ENCODE measurements at regions not wholly inside any gene's neighbourhood (a gene's known extent, or its start where the extent isn't known, plus 50 kb on each side); places are given as distances from the start of the nearest gene placed in this dataset.

DNA sequence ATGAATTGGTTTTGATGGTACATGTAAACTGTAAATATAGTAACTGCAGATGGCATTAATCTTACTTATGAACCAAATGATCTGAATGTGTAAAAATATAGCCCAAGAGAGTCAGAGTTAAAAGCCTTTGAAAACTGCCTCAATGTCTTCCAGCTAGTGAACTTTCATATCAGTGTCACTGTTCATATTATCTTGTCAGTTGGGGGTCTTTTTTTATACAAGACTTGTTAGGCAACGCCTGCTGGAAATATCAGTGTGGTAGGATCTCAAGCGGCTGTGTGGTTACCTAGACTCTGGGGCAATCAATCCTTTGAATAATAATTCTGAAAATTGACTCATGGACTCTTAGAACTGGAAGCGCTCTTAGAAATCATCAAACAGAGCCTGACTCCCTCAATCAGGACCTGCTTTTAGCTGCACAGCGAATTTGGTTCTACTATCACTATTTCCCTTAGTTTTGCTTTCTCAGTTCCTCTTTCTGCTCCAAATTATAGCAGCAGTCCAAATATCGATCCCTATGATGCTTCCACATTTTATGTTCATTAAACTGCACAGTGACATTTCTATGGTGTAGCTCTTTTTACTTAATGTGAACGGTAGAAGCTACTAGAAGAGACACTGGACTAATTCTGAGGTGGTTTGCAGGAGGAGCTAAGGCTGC is 100.1 kb upstream of the COL1A2 start:
- TF ChIP-seq, protein P1, sequence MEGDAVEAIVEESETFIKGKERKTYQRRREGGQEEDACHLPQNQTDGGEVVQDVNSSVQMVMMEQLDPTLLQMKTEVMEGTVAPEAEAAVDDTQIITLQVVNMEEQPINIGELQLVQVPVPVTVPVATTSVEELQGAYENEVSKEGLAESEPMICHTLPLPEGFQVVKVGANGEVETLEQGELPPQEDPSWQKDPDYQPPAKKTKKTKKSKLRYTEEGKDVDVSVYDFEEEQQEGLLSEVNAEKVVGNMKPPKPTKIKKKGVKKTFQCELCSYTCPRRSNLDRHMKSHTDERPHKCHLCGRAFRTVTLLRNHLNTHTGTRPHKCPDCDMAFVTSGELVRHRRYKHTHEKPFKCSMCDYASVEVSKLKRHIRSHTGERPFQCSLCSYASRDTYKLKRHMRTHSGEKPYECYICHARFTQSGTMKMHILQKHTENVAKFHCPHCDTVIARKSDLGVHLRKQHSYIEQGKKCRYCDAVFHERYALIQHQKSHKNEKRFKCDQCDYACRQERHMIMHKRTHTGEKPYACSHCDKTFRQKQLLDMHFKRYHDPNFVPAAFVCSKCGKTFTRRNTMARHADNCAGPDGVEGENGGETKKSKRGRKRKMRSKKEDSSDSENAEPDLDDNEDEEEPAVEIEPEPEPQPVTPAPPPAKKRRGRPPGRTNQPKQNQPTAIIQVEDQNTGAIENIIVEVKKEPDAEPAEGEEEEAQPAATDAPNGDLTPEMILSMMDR (IDR thresholded peaks at IDR 0.05) = no peak
- no peak for TF ChIP-seq POLR2A (IDR thresholded peaks at IDR 0.05)
- no peak for TF ChIP-seq EP300 (IDR thresholded peaks at IDR 0.05)

Measured in sigmoid colon (tissue), 4 donors.